Cardiac muscle cell (in vitro differentiated cells and primary cell): ENCODE measurements at regions not wholly inside any gene's neighbourhood (a gene's known extent, or its start where the extent isn't known, plus 50 kb on each side); places are given as distances from the start of the nearest gene placed in this dataset.

ENCODE experiments used
- DNase-seq, 2 donors: peaks; one replicate each; pipeline versions ENCODE4 v3.0.0 to v3.0.0-alpha.2; 2010 to 2017; ENCODE audit warnings: low read depth in 1 of 2, low spot score in 1 of 2
- H3K27ac ChIP-seq: fragments of 200-600 bp; sonication (generic); 2 replicates; pipeline ENCODE4 v1.5.1; 2016
- H3K27me3 ChIP-seq: fragments of 200-600 bp; sonication (generic); 2 replicates; pipeline ENCODE4 v1.6.0; 2016; ENCODE audit warnings: control low read depth
- H3K36me3 ChIP-seq: fragments of 200-600 bp; sonication (generic); 2 replicates; pipeline ENCODE4 v1.5.1; 2016; ENCODE audit warnings: control low read depth
- H3K4me1 ChIP-seq: fragments of 200-600 bp; sonication (generic); 2 replicates; pipeline ENCODE4 v1.8.1; 2017; ENCODE audit warnings: low read depth, mild to moderate bottlenecking, mixed run types
- H3K4me3 ChIP-seq: fragments of 200-600 bp; sonication (generic); 2 replicates; pipeline ENCODE4 v1.5.1; 2016; ENCODE audit warnings: mild to moderate bottlenecking
- H3K9me3 ChIP-seq: fragments of 200-600 bp; sonication (generic); 2 replicates; pipeline ENCODE4 v1.5.1; 2017; ENCODE audit warnings: low read depth, mild to moderate bottlenecking, control low read depth
- TF ChIP-seq, protein P1 (sequence below): IDR thresholded peaks from 2 replicates; pipeline ENCODE4 v1.5.1; 2012; ENCODE audit warnings: low read depth, mild to moderate bottlenecking, low read length

- Histone ChIP-seq H3K9me3 (no peaks in the 10 kb centered on the region), H3K4me1 (no peaks in the 10 kb centered on the region), H3K36me3 (no peaks in the 10 kb centered on the region), H3K27me3 (no peaks in the 10 kb centered on the region), H3K27ac (no peak overlapping the region), H3K4me3 (no peak overlapping the region)
- TF ChIP-seq, protein P1, sequence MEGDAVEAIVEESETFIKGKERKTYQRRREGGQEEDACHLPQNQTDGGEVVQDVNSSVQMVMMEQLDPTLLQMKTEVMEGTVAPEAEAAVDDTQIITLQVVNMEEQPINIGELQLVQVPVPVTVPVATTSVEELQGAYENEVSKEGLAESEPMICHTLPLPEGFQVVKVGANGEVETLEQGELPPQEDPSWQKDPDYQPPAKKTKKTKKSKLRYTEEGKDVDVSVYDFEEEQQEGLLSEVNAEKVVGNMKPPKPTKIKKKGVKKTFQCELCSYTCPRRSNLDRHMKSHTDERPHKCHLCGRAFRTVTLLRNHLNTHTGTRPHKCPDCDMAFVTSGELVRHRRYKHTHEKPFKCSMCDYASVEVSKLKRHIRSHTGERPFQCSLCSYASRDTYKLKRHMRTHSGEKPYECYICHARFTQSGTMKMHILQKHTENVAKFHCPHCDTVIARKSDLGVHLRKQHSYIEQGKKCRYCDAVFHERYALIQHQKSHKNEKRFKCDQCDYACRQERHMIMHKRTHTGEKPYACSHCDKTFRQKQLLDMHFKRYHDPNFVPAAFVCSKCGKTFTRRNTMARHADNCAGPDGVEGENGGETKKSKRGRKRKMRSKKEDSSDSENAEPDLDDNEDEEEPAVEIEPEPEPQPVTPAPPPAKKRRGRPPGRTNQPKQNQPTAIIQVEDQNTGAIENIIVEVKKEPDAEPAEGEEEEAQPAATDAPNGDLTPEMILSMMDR, result no peak
- no peak for DNase-seq
Measured at GRCh38 chr9:69986970-69987369, 56.7 kb upstream of the MAMDC2 start.

DNA sequence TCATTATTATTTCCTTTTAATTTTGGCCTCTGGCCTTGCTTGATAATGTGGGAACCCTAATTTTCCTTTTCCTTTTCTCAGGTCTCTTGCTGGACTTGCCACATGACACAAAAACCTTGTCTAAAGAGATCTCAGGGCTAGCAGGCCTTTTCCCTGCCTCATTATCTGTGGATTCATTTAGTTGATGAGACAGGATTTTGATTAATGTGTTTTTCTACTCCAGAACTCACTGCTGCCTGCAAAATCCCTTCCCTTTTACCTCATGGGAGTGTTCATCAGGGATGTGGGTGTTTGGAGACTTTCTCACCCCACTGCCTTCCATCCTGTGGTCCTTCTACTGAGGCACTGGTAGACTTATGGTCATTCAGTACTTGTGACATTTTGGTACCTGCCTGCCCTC, 56.2 kb upstream of the MAMDC2 start:
- H3K27me3 ChIP-seq, result no peaks in the 10 kb centered on the region
- no peaks in the 10 kb centered on the region for H3K4me1 ChIP-seq
- no peak for DNase-seq
- H3K9me3 ChIP-seq, result no peaks in the 10 kb centered on the region
- no peaks in the 10 kb centered on the region for H3K36me3 ChIP-seq
- H3K4me3 ChIP-seq, result no peak overlapping the region
- TF ChIP-seq, protein P1, result no peak
- H3K27ac ChIP-seq, result no peak overlapping the region

GRCh38 chr9:69993110-69993509, 50.5 kb upstream of the MAMDC2 start:
- DNase-seq, result no peak
- no peaks in the 10 kb centered on the region for H3K36me3 ChIP-seq
- H3K4me1 ChIP-seq, result no peaks in the 10 kb centered on the region
- no peaks in the 10 kb centered on the region for H3K27me3 ChIP-seq
- TF ChIP-seq, protein P1, result no peak
- H3K27ac ChIP-seq, result no peak overlapping the region
- no peak overlapping the region for H3K4me3 ChIP-seq
- H3K9me3 ChIP-seq, result no peaks in the 10 kb centered on the region
